VCaP (cell line): ENCODE measurements at regions not wholly inside any gene's neighbourhood (a gene's known extent, or its start where the extent isn't known, plus 50 kb on each side); places are given as distances from the start of the nearest gene placed in this dataset.

ENCODE experiments used
- H3K27ac ChIP-seq: fragments of 450-650 bp; 2 replicates; pipeline ENCODE4 v1.5.1; 2017
- CTCF ChIP-seq: fragments of 450-650 bp; conservative IDR thresholded peaks from 2 replicates; pipeline ENCODE4 v1.5.1; 2017; ENCODE audit warnings: mild to moderate bottlenecking, moderate library complexity

- no peak for TF ChIP-seq CTCF
- no peak overlapping the region for H3K27ac ChIP-seq
Measured at GRCh38 chr2:39487398-39488250, 50.5 kb upstream of the MAP4K3 start.

- TF ChIP-seq CTCF = no peak
- H3K27ac ChIP-seq = no peak overlapping the region
Measured at GRCh38 chr2:39488450-39488849, 51.4 kb upstream of the MAP4K3 start.

- H3K27ac ChIP-seq = no peak overlapping the region
- no peak for TF ChIP-seq CTCF
Measured at GRCh38 chr2:39490586-39490985, 53.5 kb upstream of the MAP4K3 start.

GRCh38 chr2:39491653-39492052 is 54.6 kb upstream of the MAP4K3 start:
- H3K27ac ChIP-seq = no peak overlapping the region

GRCh38 chr2:39492095-39492590 is 55.1 kb upstream of the MAP4K3 start:
- H3K27ac ChIP-seq = no peak overlapping the region
- no peak for TF ChIP-seq CTCF

More at GRCh38 chr2:39491653-39492052, 54.6 kb upstream of the MAP4K3 start:
- no peak for TF ChIP-seq CTCF

- no peak for TF ChIP-seq CTCF
- no peak overlapping the region for H3K27ac ChIP-seq
Measured at GRCh38 chr2:39492716-39493115, 55.6 kb upstream of the MAP4K3 start.

- H3K27ac ChIP-seq = no peak overlapping the region
- TF ChIP-seq CTCF = no peak
Measured at GRCh38 chr2:39494784-39495251, 57.7 kb upstream of the MAP4K3 start.
